H9 (cell line): ENCODE measurements at regions not wholly inside any gene's neighbourhood (a gene's known extent, or its start where the extent isn't known, plus 50 kb on each side); places are given as distances from the start of the nearest gene placed in this dataset.

Source experiments
- DNase-seq: peaks from one replicate; pipeline ENCODE4 v3.0.0-alpha.2; 2017
- H2AFZ ChIP-seq: one replicate; pipeline ENCODE4 v1.6.1; 2013; ENCODE audit warnings: mild to moderate bottlenecking, low read length, control low read depth, moderate library complexity
- H2AK5ac ChIP-seq: 2 replicates; pipeline ENCODE4 v1.6.1; 2013; ENCODE audit warnings: low read length, control low read depth, mixed read lengths; ENCODE audit not compliant: insufficient read length
- H2BK120ac ChIP-seq: one replicate; pipeline ENCODE4 v1.6.1; 2013; ENCODE audit warnings: low read depth, mild to moderate bottlenecking, low read length, control low read depth, inconsistent platforms; ENCODE audit not compliant: poor library complexity, severe bottlenecking
- H2BK12ac ChIP-seq: 2 replicates; pipeline ENCODE4 v1.6.1; 2013; ENCODE audit warnings: low read length, control low read depth, mixed read lengths, low read depth; ENCODE audit not compliant: insufficient read length
- H2BK15ac ChIP-seq: 2 replicates; pipeline ENCODE4 v1.6.1; 2013; ENCODE audit warnings: low read depth, low read length, control low read depth
- H2BK20ac ChIP-seq: one replicate; pipeline ENCODE4 v1.6.1; 2013; ENCODE audit warnings: low read depth, mild to moderate bottlenecking, low read length, control low read depth, inconsistent platforms; ENCODE audit not compliant: poor library complexity, severe bottlenecking
- H2BK5ac ChIP-seq: 2 replicates; pipeline ENCODE4 v1.6.1; 2013; ENCODE audit warnings: low read length, control low read depth, mixed read lengths; ENCODE audit not compliant: insufficient read length
- H3K14ac ChIP-seq: 2 replicates; pipeline ENCODE4 v1.6.1; 2013; ENCODE audit warnings: low read length, control low read depth; ENCODE audit not compliant: insufficient read depth
- H3K18ac ChIP-seq: 2 replicates; pipeline ENCODE4 v1.6.1; 2013; ENCODE audit warnings: low read depth, mild to moderate bottlenecking, mixed read lengths, low read length, control low read depth; ENCODE audit not compliant: insufficient read length
- H3K23ac ChIP-seq: 2 replicates; pipeline ENCODE4 v1.6.1; 2013; ENCODE audit warnings: low read length, control low read depth, mixed read lengths, low read depth; ENCODE audit not compliant: insufficient read length
- H3K23me2 ChIP-seq: 2 replicates; pipeline ENCODE4 v1.6.1; 2013; ENCODE audit warnings: low read depth, mild to moderate bottlenecking, mixed read lengths, low read length, control low read depth; ENCODE audit not compliant: insufficient read length, poor library complexity, severe bottlenecking
- H3K27ac ChIP-seq: 2 replicates; pipeline ENCODE4 v1.5.1; 2013; ENCODE audit warnings: low read length, control low read depth, mixed read lengths, low read depth; ENCODE audit not compliant: insufficient read length
- H3K27me3 ChIP-seq: 2 replicates; pipeline ENCODE4 v1.6.1; 2013; ENCODE audit warnings: low read length, control low read depth, inconsistent platforms; ENCODE audit not compliant: insufficient read depth
- H3K4ac ChIP-seq: 2 replicates; pipeline ENCODE4 v1.6.1; 2013; ENCODE audit warnings: low read depth, mild to moderate bottlenecking, control low read depth, inconsistent platforms, low read length, moderate library complexity
- H3K4me1 ChIP-seq: 2 replicates; pipeline ENCODE4 v1.6.1; 2013; ENCODE audit warnings: low read length, control low read depth, inconsistent platforms; ENCODE audit not compliant: insufficient read depth
- H3K4me2 ChIP-seq: 2 replicates; pipeline ENCODE4 v1.6.1; 2013; ENCODE audit warnings: low read length, control low read depth, mixed read lengths; ENCODE audit not compliant: insufficient read length, insufficient read depth
- H3K56ac ChIP-seq: 2 replicates; pipeline ENCODE4 v1.6.1; 2013; ENCODE audit warnings: low read depth, mild to moderate bottlenecking, mixed read lengths, low read length, control low read depth; ENCODE audit not compliant: insufficient read length
- H3K79me1 ChIP-seq: 2 replicates; pipeline ENCODE4 v1.6.1; 2013; ENCODE audit warnings: low read depth, mild to moderate bottlenecking, moderate library complexity, low read length, control low read depth, inconsistent platforms; ENCODE audit not compliant: insufficient read depth, poor library complexity, severe bottlenecking
- H3K79me2 ChIP-seq: 2 replicates; pipeline ENCODE4 v1.6.1; 2013; ENCODE audit warnings: low read length, control low read depth, inconsistent platforms; ENCODE audit not compliant: insufficient read depth
- H3K9ac ChIP-seq: 2 replicates; pipeline ENCODE4 v1.6.1; 2013; ENCODE audit warnings: low read length, control low read depth, mixed read lengths; ENCODE audit not compliant: insufficient read length; ENCODE audit errors: extremely low read depth
- H3K9me3 ChIP-seq: one replicate; pipeline ENCODE4 v1.6.1; 2013; ENCODE audit warnings: low read depth, low read length, inconsistent platforms; ENCODE audit not compliant: control insufficient read depth
- H3T11ph ChIP-seq: one replicate; pipeline ENCODE4 v1.6.1; 2013; ENCODE audit warnings: mild to moderate bottlenecking, low read length, control low read depth, inconsistent platforms
- H4K20me1 ChIP-seq: one replicate; pipeline ENCODE4 v1.6.1; 2013; ENCODE audit not compliant: control insufficient read depth, insufficient read length, insufficient read depth
- H4K5ac ChIP-seq: 2 replicates; pipeline ENCODE4 v1.6.1; 2013; ENCODE audit warnings: low read depth, mild to moderate bottlenecking, mixed read lengths, low read length, control low read depth; ENCODE audit not compliant: insufficient read length
- H4K8ac ChIP-seq: replicated peaks from 2 replicates; pipeline ENCODE4 v1.6.1; 2013; ENCODE audit warnings: low read length, control low read depth, mixed read lengths, low read depth; ENCODE audit not compliant: insufficient read length
- H4K91ac ChIP-seq: 2 replicates; pipeline ENCODE4 v1.6.1; 2013; ENCODE audit warnings: low read depth, mild to moderate bottlenecking, moderate library complexity, mixed read lengths, low read length, control low read depth; ENCODE audit not compliant: insufficient read length
- H3K27ac Mint-ChIP-seq, 3 experiments: 2 replicates in 2 of 3; 3 replicates in 1 of 3; pipeline ENCODE4 v1.8.0; 2020 to 2021; ENCODE audit warnings: mixed read lengths in 3 of 3, mild to moderate bottlenecking in 1 of 3, moderate library complexity in 1 of 3
- H3K27me3 Mint-ChIP-seq: 2 replicates; pipeline ENCODE4 v1.8.0; 2021; ENCODE audit warnings: low read depth, mild to moderate bottlenecking, moderate library complexity, mixed read lengths
- H3K36me3 Mint-ChIP-seq, 3 experiments: 2 replicates in 2 of 3; 3 replicates in 1 of 3; pipeline ENCODE4 v1.8.0; 2020 to 2021; ENCODE audit warnings: low read depth in 3 of 3, mixed read lengths in 3 of 3; ENCODE audit not compliant: insufficient read depth in 1 of 3
- H3K4me1 Mint-ChIP-seq, 2 experiments: 2 replicates each; pipeline ENCODE4 v1.8.0; 2020; ENCODE audit warnings: mixed read lengths in 2 of 2
- H3K4me3 Mint-ChIP-seq, 2 experiments: 2 replicates in 1 of 2; 3 replicates in 1 of 2; pipeline ENCODE4 v1.8.0; 2020 to 2021; ENCODE audit warnings: mild to moderate bottlenecking in 2 of 2, mixed read lengths in 2 of 2, moderate library complexity in 1 of 2
- H3K9me3 Mint-ChIP-seq, 2 experiments: 2 replicates in 1 of 2; 3 replicates in 1 of 2; pipeline ENCODE4 v1.8.0; 2020; ENCODE audit warnings: mild to moderate bottlenecking in 2 of 2, mixed read lengths in 2 of 2, moderate library complexity in 1 of 2
- WGBS: extraction: QIAGEN DNeasy Blood & Tissue Kit; methylation state at CpG from one replicate; pipeline ENCODE4 v1.1.7; 2013; ENCODE audit warnings: missing lambda C conversion rate, low lambda C conversion rate, mixed read lengths; ENCODE audit not compliant: insufficient read length; ENCODE audit errors: extremely low coverage; 5-methylcytosine and 5-hydroxymethylcytosine counted together
- TF ChIP-seq, protein P1 (sequence below): fragments of 200-600 bp; sonication (generic); conservative IDR thresholded peaks from 3 replicates; pipeline ENCODE4 v1.8.0; 2021; ENCODE audit warnings: antibody characterized with exemption, mild to moderate bottlenecking

DNA sequence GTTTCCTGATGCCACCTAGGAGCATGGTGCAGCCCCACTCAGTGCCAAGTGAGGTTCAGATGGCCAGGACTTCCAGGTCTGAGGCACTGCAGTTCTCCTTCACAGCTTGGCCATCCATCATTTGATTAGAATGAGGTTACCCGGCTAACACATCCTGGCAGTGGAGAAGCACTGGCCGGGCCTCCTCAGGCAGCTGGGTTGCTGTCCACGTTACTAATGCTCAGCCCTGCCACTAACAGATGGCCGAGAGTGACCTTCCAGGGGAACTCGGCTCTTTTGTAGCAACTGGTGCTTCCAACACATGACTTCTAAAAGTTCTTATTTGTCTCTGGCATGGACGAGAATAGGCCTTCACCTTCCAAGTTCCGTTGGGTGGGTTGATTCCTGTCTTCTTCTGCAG lies 204.6 kb upstream of the CFAP20DC start:
- Histone ChIP-seq H2BK15ac (no peak overlapping the region), H3K79me1 (no peaks in the 10 kb centered on the region)
- no peaks in the 10 kb centered on the region for H3K9me3 Mint-ChIP-seq

More for the DNA sequence above, 204.6 kb upstream of the CFAP20DC start:
- H4K20me1 ChIP-seq: no peaks in the 10 kb centered on the region
- Mint-ChIP-seq H3K4me1 (peaks cover 0 to 3% of the 10 kb centered on the region in 2 experiments; a peak in 1 of 4 replicates), H3K27ac (peak overlapping the region in 1 of 3 experiments; percentile 17; a peak in 1 of 7 replicates), H3K36me3 (no peaks in the 10 kb centered on the region), H3K4me3 (no peak overlapping the region), H3K27me3 (no peaks in the 10 kb centered on the region)
- no peak overlapping the region for H2BK120ac ChIP-seq
- H3K56ac ChIP-seq: no peak overlapping the region
- no CpG with 5 or more reads among the region's 7 CpGs for WGBS
- H2BK5ac ChIP-seq: no peak overlapping the region
- H2AK5ac ChIP-seq: no peak overlapping the region
- H3K23ac ChIP-seq: no peak overlapping the region
- H3K23me2 ChIP-seq: no peaks in the 10 kb centered on the region
- H3K9me3 ChIP-seq: no peaks in the 10 kb centered on the region
- H2AFZ ChIP-seq: no peak overlapping the region
- H2BK12ac ChIP-seq: no peak overlapping the region
- TF ChIP-seq, protein P1, sequence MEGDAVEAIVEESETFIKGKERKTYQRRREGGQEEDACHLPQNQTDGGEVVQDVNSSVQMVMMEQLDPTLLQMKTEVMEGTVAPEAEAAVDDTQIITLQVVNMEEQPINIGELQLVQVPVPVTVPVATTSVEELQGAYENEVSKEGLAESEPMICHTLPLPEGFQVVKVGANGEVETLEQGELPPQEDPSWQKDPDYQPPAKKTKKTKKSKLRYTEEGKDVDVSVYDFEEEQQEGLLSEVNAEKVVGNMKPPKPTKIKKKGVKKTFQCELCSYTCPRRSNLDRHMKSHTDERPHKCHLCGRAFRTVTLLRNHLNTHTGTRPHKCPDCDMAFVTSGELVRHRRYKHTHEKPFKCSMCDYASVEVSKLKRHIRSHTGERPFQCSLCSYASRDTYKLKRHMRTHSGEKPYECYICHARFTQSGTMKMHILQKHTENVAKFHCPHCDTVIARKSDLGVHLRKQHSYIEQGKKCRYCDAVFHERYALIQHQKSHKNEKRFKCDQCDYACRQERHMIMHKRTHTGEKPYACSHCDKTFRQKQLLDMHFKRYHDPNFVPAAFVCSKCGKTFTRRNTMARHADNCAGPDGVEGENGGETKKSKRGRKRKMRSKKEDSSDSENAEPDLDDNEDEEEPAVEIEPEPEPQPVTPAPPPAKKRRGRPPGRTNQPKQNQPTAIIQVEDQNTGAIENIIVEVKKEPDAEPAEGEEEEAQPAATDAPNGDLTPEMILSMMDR: no peak
- no peak overlapping the region for H2BK20ac ChIP-seq
- H4K5ac ChIP-seq: no peak overlapping the region
- DNase-seq: no peak
- no peak overlapping the region for H3T11ph ChIP-seq
- no peak overlapping the region for H3K14ac ChIP-seq
- H4K8ac ChIP-seq: no peak overlapping the region
- H3K4me1 ChIP-seq: no peaks in the 10 kb centered on the region
- H3K4ac ChIP-seq: no peak overlapping the region
- no peak overlapping the region for H3K18ac ChIP-seq
- H3K4me2 ChIP-seq: no peak overlapping the region
- no peak overlapping the region for H3K27ac ChIP-seq
- H4K91ac ChIP-seq: no peak overlapping the region
- no peak overlapping the region for H3K9ac ChIP-seq
- H3K79me2 ChIP-seq: no peaks in the 10 kb centered on the region
- no peaks in the 10 kb centered on the region for H3K27me3 ChIP-seq
